Epithelial cell of esophagus (primary cell): ENCODE measurements at regions not wholly inside any gene's neighbourhood (a gene's known extent, or its start where the extent isn't known, plus 50 kb on each side); places are given as distances from the start of the nearest gene placed in this dataset.
"Not testable (repeated sequence)": the region's sequence is repeated elsewhere in the genome, so short reads cannot be mapped to it uniquely, and the experiment has no call there.

ENCODE experiments used
- DNase-seq: peaks from one replicate; pipeline ENCODE4 v3.0.0; 2010; ENCODE audit warnings: low read depth
- H3K4me3 ChIP-seq: 2 replicates; pipeline ENCODE4 v1.5.1; 2011; ENCODE audit warnings: mild to moderate bottlenecking, low read length, control low read depth
- TF ChIP-seq, protein P1 (sequence below): IDR thresholded peaks from 2 replicates; pipeline ENCODE4 v1.5.1; 2011; ENCODE audit warnings: low read depth, mild to moderate bottlenecking, low read length, control low read depth, inconsistent platforms; ENCODE audit not compliant: insufficient read depth; ENCODE audit errors: missing control alignments

DNA sequence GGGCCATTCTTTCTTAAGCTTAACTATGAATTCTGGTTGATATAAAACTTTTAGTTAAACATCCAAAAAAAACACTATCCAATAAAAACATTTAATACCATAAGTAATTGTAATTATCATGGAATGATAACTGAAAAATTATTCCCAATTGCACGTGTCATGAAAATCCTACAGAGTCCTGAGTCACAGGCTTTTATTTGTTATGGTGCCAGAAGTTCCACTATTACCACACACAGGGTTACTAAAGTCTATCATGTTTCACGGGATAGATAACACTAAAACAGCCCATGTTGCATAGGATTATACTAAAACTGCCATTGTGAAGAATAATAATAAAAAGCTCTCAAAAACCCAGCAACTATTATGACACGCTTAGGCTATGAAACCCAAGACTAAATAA is 1381.8 kb downstream of the EFNA5 start:
- TF ChIP-seq, protein P1, sequence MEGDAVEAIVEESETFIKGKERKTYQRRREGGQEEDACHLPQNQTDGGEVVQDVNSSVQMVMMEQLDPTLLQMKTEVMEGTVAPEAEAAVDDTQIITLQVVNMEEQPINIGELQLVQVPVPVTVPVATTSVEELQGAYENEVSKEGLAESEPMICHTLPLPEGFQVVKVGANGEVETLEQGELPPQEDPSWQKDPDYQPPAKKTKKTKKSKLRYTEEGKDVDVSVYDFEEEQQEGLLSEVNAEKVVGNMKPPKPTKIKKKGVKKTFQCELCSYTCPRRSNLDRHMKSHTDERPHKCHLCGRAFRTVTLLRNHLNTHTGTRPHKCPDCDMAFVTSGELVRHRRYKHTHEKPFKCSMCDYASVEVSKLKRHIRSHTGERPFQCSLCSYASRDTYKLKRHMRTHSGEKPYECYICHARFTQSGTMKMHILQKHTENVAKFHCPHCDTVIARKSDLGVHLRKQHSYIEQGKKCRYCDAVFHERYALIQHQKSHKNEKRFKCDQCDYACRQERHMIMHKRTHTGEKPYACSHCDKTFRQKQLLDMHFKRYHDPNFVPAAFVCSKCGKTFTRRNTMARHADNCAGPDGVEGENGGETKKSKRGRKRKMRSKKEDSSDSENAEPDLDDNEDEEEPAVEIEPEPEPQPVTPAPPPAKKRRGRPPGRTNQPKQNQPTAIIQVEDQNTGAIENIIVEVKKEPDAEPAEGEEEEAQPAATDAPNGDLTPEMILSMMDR: no peak
- H3K4me3 ChIP-seq: no peak overlapping the region
- peak; percentile 55 for DNase-seq

DNA sequence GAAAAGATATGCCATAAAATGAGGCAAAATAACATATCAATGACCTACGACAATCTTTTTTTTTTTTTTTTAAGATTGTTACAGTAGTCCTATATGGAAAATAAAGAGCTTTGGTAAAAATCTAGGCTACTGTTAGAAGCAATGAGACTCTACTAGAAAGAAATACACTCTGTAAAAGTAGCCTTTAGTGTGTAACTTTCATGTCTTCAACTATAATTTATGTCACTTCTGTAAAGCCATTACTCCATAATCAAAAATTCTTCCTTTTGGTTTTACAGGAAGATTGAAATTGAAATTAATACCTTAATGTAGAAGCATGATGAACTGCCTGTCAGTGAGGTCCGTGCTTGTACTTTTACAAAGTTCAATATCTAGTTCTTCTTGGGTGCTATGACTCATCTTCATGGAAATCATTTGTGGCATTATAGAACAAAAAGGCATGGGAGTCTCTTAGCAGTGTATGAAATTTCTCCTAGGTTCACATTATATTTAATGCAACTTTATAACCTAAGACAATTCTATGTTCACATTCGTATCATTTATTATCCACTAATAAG is 1393.1 kb downstream of the EFNA5 start:
- TF ChIP-seq, protein P1: no peak
- DNase-seq: no peak
- no peak overlapping the region for H3K4me3 ChIP-seq

DNA sequence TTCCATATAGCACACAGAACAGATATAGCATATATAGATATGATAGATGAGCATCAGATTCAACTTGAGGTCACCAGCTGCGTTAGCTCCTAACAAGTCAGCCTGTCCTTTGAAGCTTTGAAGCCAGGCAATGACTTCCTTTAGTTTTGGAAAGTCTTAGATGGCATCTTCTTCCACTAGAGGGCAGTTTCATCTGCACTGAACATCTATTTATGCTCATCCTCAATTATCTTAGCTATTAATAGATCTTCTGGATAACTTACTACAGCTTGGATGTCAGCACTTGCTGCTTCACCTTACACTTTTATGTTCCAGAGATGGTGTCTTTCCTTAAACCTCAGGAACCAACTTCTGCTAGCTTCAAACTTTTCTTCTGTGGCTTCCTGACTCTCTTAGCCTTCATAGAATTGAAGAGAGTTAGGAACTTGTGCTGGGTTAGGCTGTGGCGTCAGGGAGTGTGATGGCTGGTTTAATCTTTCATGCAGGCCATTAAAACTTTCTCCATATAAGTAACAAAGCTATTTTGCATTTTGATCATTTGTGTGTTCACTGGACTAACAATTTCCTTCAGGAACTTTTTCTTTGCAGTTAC is 1401.4 kb downstream of the EFNA5 start:
- H3K4me3 ChIP-seq: no peak overlapping the region
- DNase-seq: peak; percentile 57
- TF ChIP-seq, protein P1: peak; percentile 76

DNA sequence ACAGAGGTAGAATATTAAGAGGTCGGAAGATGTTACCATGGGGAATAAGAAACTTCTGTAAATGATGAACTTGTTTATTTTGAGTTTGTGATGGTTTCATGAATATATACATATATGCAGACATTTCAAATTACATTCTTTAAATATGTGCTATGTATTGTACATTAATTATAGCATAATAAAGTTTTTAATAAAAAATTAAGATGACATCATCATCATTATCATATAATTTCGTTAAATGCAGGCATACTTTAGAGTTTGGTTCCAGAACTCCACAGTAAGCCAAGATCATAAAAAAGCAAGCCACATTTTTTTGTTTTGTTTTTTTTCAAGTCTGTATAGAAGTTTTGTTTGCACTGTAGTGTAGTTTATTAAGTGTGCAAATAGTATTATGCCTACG is 1403.5 kb downstream of the EFNA5 start:
- H3K4me3 ChIP-seq: no peak overlapping the region
- TF ChIP-seq, protein P1: no peak
- no peak for DNase-seq

DNA sequence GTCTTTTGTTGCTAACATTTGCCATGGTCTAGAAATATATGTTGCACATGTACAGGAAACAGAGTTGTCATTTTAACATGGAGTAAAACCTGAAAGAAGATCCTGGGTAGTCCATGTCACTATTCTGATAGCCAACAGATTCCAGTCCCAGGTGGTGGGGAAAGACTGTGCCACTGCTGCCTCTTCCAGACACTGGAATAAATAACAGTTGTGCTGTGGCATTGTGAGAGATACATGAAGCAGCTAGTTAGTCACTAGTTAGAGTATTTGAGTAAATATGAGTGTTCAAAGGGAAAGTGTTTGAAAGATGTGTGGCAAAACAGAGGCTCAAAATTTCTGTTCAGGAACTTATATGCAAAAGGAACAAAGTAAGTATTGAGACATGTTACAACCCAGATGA is 1408.3 kb downstream of the EFNA5 start:
- TF ChIP-seq, protein P1: no peak
- peak; percentile 21 for DNase-seq
- no peak overlapping the region for H3K4me3 ChIP-seq

DNA sequence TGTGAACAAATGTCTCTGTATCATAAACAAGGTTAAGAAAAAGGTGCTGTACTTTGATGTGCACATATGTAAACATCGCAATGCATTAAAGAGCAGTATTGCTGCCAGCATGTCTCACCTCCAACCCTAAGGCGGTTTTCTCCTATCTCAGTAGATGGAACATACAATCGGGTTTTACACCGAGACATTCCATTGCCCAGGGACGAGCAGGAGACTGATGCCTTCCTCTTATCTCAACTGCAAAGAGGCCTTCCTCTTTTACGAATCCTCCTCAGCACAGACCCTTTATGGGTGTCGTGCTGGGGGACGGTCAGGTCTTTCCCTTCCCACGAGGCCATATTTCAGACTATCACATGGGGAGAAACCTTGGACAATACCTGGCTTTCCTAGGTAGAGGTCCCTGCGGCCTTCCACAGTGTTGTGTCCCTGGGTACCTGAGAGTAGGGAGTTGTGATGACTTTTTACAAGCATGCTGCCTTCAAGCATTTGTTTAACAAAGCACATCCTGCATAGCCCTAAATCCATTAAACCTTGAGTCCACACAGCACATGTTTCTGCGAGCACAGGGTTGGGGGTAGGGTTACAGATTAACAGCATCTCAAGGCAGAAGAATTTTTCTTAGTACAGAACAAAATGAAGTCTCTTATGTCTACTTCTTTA is 1411.2 kb downstream of the EFNA5 start:
- DNase-seq, H3K4me3 ChIP-seq: not testable (repeated sequence)

DNA sequence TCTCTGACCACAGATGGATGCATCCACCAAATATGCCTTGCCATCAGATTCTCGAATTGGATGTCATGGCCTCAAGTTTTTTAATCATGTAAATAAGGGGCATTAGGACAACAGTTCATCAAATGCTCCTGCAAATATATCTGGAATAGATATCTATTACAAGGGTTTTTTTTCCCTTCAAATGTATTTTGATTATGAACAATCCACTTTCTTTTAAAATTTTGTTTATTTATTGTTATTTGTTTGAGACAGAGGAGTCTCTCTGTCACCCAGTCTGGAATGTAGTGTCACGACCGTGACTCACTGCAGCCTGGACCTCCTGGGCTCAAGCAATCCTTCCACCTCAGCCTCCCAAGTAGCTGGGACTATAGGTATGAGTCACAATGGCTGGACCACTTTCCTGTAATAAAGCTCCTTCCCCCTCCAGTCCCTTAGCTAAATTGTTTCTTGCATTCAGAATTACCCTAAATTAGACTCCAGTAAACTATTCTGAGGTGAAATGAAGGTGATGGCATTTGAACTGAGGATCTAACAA is 1412.1 kb downstream of the EFNA5 start:
- TF ChIP-seq, protein P1: no peak
- peak; percentile 26 for DNase-seq

More for the DNA sequence above, 1412.1 kb downstream of the EFNA5 start:
- no peak overlapping the region for H3K4me3 ChIP-seq
